Epithelial cell of proximal tubule (primary cell): ENCODE measurements at regions not wholly inside any gene's neighbourhood (a gene's known extent, or its start where the extent isn't known, plus 50 kb on each side); places are given as distances from the start of the nearest gene placed in this dataset.
A peak's percentile ranks its signal among the peaks of the same experiment; 100 is the strongest.

Experiments used
- DNase-seq: peaks from one replicate; pipeline ENCODE4 v3.0.0-alpha.2; 2011; ENCODE audit warnings: low read depth
- H3K4me3 ChIP-seq: 2 replicates; pipeline ENCODE4 v1.5.1; 2011; ENCODE audit warnings: low read depth, mild to moderate bottlenecking, low read length
- CTCF ChIP-seq: conservative IDR thresholded peaks from 2 replicates; pipeline ENCODE4 v1.5.1; 2012; ENCODE audit warnings: low read depth, mild to moderate bottlenecking, low read length

GRCh38 chr19:30799865-30800755, 427.9 kb downstream of the ZNF536 start:
- no peak for DNase-seq

GRCh38 chr19:30795727-30796126, 423.5 kb downstream of the ZNF536 start:
- DNase-seq, result no peak
- no peak for TF ChIP-seq CTCF

More at GRCh38 chr19:30799865-30800755, 427.9 kb downstream of the ZNF536 start:
- H3K4me3 ChIP-seq, result no peak overlapping the region
- peak; percentile 46 for TF ChIP-seq CTCF

GRCh38 chr19:30792561-30793505, 420.6 kb downstream of the ZNF536 start:
- no peak overlapping the region for H3K4me3 ChIP-seq
- DNase-seq, result no peak
- TF ChIP-seq CTCF, result no peak

More at GRCh38 chr19:30795727-30796126, 423.5 kb downstream of the ZNF536 start:
- H3K4me3 ChIP-seq, result no peak overlapping the region

GRCh38 chr19:30791088-30791487, 418.9 kb downstream of the ZNF536 start:
- no peak for DNase-seq
- no peak for TF ChIP-seq CTCF
- H3K4me3 ChIP-seq, result no peak overlapping the region

GRCh38 chr19:30790056-30790680, 418.0 kb downstream of the ZNF536 start:
- no peak overlapping the region for H3K4me3 ChIP-seq
- DNase-seq, result no peak
- TF ChIP-seq CTCF, result no peak

GRCh38 chr19:30788105-30788765, 416.1 kb downstream of the ZNF536 start:
- H3K4me3 ChIP-seq, result no peak overlapping the region
- TF ChIP-seq CTCF, result no peak
- no peak for DNase-seq
